GM19025 (cell line): ENCODE measurements at regions not wholly inside any gene's neighbourhood (a gene's known extent, or its start where the extent isn't known, plus 50 kb on each side); places are given as distances from the start of the nearest gene placed in this dataset.
"Not testable (repeated sequence)": the region's sequence is repeated elsewhere in the genome, so short reads cannot be mapped to it uniquely, and the experiment has no call there.

ENCODE experiments used
- ATAC-seq: cut with Tn5 transposase; IDR thresholded peaks from one replicate; pipeline ENCODE4 v1.9.1; 2021; ENCODE audit warnings: mild to moderate bottlenecking, low read depth, moderate library complexity; ENCODE audit not compliant: unreplicated experiment

- no peak for ATAC-seq
Observed at GRCh38 chr3:35276568-35276967, 362.8 kb upstream of the ARPP21 start.

- no peak for ATAC-seq
Observed at GRCh38 chr3:35291471-35292236, 347.7 kb upstream of the ARPP21 start.

GRCh38 chr3:35292568-35292967 is 346.8 kb upstream of the ARPP21 start:
- ATAC-seq: no peak

- ATAC-seq: no peak
Observed at GRCh38 chr3:35295906-35296305, 343.4 kb upstream of the ARPP21 start.

GRCh38 chr3:35296533-35296932 is 342.8 kb upstream of the ARPP21 start:
- no peak for ATAC-seq

- ATAC-seq: not testable (repeated sequence)
Observed at GRCh38 chr3:35296944-35297343, 342.4 kb upstream of the ARPP21 start.

GRCh38 chr3:35305406-35305805 is 333.9 kb upstream of the ARPP21 start:
- ATAC-seq: no peak

GRCh38 chr3:35307296-35307695 is 332.0 kb upstream of the ARPP21 start:
- no peak for ATAC-seq

- ATAC-seq: not testable (repeated sequence)
Observed at GRCh38 chr3:35316841-35317240, 322.5 kb upstream of the ARPP21 start.

- no peak for ATAC-seq
Observed at GRCh38 chr3:35320646-35321407, 318.5 kb upstream of the ARPP21 start.

GRCh38 chr3:35322070-35322469 is 317.3 kb upstream of the ARPP21 start:
- no peak for ATAC-seq

- no peak for ATAC-seq
Observed at GRCh38 chr3:35335703-35336102, 303.6 kb upstream of the ARPP21 start.

- ATAC-seq: no peak
Observed at GRCh38 chr3:35336601-35337000, 302.7 kb upstream of the ARPP21 start.

- no peak for ATAC-seq
Observed at GRCh38 chr3:35338186-35338585, 301.1 kb upstream of the ARPP21 start.

GRCh38 chr3:35380196-35380595 is 259.1 kb upstream of the ARPP21 start:
- no peak for ATAC-seq

- no peak for ATAC-seq
Observed at GRCh38 chr3:35383216-35383615, 256.1 kb upstream of the ARPP21 start.

GRCh38 chr3:35383719-35384555 is 255.4 kb upstream of the ARPP21 start:
- ATAC-seq: no peak

GRCh38 chr3:35385271-35385670 is 254.1 kb upstream of the ARPP21 start:
- no peak for ATAC-seq

- ATAC-seq: no peak
Observed at GRCh38 chr3:35389907-35390306, 249.4 kb upstream of the ARPP21 start.

GRCh38 chr3:35392187-35392586 is 247.1 kb upstream of the ARPP21 start:
- no peak for ATAC-seq
